ENCODE measurements at regions not wholly inside any gene's neighbourhood (a gene's known extent, or its start where the extent isn't known, plus 50 kb on each side); places are given as distances from the start of the nearest gene placed in this dataset.
"Not testable (repeated sequence)": the region's sequence is repeated elsewhere in the genome, so short reads cannot be mapped to it uniquely, and the experiment has no call there.

DNA sequence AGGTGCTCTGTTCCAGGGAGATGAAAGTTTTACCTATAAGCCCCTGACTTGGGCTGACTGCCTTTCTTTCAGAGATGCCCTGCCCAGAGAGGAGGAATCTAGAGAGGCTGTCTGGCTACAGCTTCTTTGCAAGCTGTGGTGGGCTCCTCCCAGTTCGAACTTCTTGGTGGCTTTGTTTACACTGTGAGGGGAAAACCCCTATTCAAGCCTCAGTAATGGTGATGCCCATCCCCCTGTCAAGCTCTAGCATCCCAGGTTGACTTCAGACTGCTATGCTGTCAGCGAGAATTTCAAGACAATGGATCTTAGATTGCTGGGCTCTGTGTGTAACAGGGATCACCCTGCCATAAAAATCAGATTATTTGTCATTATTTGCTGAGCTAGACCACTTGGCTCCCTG is 377.6 kb downstream of the FLRT2 start:
- no peak for FAIRE-seq

DNA sequence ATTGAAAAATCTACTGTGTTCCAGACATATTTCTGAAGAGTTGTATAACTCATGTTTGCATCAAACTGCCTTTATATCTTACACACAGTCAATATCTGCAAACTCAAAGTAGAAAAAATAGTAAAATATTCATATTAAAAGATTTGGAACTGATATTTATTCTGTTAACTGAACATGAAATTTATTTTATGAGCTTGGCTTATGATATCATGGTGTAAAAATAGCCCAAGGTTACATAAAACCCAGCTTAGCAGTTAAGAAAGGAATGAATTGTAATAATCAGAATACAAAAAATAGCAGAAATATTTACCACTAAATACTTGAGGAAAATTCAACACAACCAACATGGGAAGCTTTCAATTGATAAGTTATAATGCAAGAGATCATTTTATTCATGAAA is 367.9 kb downstream of the FLRT2 start:
- no peak for FAIRE-seq

DNA sequence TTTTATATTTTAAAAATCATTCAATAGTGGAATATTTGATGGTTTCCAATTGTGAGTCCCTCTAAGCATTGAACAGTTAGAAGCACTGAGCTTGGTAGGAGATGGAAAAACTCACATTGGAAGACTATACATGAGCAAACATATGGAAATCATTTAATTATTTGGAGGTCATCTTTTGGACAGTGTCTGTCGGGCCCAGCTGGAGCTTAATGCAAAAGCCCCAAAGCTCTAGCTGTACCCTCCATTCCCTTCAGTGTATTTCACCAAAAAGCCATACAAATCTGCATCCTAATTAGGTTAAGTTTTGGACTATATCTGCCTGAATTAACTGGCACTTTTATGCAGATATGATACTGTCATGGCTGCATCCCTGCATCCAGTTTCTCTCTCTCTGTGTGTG is 365.7 kb downstream of the FLRT2 start:
- no peak for FAIRE-seq

DNA sequence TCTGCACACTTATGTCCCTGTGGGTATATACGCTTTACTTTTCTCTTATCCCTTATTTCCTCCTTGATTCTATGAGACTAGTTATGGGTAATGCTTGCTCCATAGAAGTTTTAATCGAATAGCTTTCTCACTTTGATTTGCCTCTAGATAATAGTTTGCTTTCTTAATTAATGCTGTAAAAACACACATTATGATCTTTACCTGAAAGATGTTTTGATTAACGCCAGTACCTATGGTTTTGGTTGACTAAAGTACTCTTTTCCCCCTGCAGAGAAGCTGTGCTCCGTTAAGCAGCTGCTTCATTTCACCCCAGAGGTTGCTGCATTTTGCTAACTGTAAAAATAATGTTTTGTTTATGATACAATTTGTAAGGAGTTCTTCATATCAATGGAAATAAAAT is 362.3 kb downstream of the FLRT2 start:
- no peak for FAIRE-seq

DNA sequence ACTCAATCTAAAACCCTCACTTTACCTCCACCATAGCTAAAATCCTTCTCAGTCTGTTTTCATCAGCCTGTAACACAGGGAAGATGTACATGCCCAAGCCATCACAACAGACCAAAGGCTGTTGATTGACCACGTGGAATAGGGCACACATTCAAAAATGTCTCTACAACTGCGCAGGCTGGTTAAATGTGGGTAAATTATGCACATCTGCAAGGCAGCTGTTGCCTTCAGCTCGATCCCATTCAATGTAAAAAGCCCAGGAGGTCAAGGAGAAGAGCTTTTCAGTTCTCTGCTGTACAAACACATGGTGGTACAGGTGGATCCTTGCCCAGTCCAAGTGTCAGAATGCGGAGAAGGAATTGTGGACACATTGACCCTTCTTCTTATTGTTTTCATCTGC is 354.0 kb downstream of the FLRT2 start:
- FAIRE-seq, result no peak

DNA sequence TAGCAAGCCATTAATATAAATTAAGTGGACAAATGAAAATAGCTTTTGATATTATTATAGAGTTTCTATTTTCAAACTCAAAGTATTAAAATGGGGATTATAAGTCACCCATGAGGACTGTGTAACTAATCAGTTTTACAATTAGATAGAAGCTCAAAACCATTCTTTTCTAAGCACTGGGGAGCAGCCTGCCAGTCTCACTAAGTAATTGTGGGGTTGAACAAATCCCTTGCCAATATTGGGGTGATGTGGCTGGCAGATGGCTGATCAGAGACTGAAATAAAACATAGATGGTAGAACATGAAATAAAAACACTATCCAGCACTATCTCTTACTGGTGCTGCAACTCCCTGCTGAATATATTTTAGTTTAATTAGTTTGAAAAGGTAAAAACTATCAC is 353.2 kb downstream of the FLRT2 start:
- FAIRE-seq, result no peak

DNA sequence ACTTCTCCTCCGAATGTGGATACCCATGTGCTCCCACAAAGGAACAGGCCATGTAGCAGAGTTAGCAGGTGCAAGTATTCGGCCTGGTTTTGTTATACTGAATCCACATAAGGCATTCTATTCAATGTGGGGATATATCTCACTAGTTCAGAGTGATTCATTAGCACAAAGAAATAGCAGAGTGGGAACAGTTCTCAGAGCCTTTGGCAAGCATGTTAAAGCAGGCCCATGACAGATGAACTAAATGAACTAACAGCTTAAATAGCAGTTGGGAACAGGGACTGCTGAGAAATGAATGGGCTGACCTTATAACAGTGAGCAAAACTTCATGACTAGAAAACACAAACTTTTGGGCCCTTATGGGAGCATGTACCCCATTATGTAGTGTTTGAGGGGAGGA is 352.0 kb downstream of the FLRT2 start:
- no peak for FAIRE-seq

DNA sequence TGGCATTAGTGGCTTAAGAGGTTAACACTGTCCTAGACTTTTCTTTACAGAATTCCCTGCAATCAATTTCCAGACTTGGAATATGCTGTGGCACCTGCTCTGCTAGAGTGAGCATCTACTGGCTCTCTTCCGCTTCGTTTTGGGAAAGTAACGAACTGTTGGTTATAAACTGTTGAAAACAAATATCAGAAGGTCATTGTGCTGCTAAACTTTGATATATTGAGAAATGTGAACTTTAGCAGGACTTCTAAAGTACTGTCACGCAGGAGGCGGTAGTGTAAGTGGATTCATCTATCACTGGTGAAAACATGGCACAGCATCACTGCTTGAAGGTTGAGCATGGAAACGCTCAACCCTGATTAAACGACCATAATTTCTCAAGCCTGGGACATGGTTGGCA is 348.9 kb downstream of the FLRT2 start:
- FAIRE-seq, result no peak

DNA sequence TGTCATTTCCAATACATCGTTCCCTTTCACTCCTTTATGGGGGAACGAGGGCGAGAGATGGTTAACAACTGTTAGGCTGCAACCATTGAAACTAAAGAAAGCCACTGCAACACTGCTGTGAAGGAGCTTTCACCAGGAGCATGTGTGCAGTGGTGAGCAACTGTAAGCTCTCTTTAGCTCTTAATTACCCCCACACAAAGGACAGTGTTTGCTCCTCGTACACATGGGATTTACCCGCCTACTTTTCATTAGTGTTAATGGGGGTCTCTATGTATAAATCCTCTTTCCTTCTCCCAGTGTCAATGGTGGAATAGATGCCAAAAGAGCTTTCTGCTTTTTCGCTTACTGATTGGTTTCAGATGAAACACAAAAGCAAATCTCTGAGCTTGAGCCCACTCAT is 343.1 kb downstream of the FLRT2 start:
- FAIRE-seq, result no peak

DNA sequence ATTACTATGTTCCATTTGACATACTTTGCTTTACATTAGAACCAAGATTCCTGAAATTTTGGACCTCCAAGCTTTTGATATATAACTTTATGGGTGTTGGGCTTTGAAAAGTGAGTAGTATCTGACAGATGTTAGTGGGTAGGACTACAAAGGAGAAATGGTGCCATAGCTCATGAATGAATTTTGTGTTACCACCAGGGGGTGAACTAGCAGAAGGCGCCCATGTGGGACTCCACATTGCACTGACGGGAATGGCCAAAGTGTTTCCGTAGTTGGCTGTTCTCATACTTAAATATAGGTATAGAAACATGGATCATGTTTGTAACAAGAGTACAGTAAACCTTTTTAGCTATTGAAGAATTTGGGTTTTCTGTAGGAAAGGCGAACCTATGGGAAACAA is 337.5 kb downstream of the FLRT2 start:
- no peak for FAIRE-seq

DNA sequence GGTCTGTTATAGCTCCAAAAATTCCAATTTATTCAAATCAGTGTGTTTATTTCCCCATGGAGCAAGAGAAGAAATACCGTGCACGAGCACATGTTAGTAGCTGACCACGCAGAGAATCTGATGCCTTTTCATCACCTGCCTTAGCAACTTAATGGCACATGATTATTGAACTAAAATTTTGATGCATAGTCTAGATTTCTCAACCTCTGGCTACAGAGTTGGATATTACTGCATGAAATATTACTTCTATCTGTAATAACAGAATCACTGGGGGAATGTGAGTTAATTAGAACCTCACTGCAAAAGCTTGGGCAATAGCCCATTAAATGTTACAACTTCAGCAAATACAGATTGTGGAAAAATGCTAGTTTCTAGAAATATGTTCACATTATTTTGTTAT is 335.8 kb downstream of the FLRT2 start:
- no peak for FAIRE-seq

DNA sequence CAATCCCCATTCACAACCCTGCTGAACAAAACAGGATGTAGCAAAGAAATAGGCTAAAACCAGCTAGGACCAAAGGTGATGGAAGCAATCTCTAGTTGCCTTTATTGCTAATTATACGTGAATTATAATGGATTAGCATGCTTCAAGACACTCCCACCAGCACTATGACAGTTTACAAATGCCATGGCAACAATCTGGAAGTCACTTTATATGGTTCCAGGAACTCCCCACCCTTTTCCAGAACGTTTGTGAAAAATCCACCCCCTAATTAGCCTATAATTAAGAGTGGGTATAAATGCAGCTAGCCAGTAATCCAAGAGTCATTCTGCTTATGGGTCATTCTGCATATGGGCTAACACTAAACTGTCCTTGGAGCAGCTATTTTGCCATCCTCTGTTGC is 328.7 kb downstream of the FLRT2 start:
- FAIRE-seq, result no peak

DNA sequence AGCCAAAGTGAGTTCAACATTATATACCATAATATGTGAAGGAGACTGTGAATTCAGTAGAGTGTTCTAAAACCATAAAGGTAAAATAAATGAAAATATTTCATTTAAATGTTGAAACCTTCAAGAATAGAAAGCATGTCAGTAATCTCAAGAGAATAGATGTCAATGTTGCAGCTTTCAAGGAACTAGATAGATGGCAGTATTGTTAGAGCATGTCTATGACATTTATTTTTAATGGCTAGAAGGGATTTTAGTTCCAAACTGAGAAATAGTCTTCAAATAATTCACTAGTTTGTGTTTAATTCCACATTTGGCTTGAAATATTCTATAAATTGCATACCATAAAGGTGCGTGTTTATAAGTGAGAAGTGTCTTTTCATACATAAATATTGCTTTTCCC is 326.5 kb downstream of the FLRT2 start:
- peak; percentile 77 for FAIRE-seq

DNA sequence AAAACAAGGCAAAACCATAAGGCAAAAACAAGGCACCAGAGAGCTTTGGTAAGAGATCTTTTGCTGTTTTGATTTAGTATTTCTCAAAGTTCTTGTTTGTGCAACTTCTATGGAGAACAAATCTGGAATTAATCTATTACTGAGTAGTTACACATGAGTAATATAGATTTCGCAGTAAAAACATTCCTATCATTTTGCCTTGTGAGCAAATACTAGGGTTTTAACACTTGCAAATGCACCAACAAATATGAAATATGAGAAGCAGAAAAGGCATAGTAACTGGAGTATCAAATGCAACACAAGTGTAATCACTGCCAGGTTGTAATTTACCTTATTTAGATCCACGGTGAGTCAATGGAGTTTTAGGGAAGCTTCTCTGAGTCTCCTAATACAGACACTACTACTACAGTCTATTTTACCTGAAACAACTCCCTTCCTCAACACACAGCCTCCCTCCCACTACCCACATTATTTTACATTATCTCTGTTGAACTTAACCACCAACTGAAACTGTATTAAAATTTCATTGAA is 324.1 kb downstream of the FLRT2 start:
- FAIRE-seq, result no peak

DNA sequence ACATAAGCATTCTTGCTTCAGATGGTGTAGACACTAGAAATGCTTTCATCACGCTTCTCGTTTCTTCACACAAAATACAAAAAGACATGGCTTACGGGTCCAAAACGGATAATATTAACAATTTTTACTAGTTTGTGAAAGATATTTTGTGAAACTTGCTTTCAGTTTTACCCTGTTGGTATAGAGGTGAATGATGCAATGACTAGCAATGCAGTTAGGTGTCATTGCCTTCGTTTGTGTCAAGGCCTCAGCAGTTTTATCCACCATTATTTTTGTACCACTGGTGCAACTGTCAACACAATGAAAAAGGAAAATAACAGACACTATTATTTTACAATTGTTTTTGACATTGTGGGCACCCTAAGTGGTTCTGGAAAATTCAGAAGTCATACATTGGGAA is 323.0 kb downstream of the FLRT2 start:
- no peak for FAIRE-seq

DNA sequence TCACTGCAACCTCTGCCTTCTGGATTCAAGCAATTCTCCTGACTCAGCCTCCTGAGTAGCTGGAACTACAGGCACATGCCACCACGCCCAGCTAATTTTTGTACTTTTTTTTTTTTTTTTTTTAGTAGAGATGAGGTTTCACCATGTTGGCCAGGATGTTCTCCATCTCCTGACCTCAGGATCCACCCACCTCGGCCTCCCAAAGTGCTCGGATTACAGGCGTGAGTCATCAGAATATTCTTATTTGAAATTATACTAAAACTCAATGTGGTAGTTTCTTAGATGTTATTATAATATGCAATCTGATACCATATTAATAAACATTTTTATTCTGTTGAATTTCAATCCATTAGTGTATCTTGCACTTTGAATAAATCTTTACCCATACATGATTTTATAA is 322.2 kb downstream of the FLRT2 start:
- not testable (repeated sequence) for FAIRE-seq

DNA sequence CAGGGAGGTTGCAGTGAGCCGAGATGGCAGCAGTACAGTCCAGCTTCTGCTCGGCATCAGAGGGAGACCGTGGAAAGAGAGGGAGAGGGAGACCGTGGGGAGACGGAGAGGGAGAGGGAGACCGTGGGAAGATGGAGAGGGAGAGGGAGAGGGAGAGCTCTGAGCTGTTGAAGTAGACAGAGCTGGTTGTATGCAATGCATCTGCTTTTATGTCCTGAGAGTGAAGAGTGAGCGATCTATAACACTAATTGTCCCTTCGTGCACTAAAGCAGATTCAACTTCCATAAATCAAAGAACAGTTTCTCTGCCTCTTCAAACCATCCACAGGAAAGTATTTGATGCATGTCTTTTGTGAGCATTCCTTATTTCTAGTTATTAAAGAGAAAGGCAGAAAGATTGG is 300.6 kb downstream of the FLRT2 start:
- FAIRE-seq, result not testable (repeated sequence)

DNA sequence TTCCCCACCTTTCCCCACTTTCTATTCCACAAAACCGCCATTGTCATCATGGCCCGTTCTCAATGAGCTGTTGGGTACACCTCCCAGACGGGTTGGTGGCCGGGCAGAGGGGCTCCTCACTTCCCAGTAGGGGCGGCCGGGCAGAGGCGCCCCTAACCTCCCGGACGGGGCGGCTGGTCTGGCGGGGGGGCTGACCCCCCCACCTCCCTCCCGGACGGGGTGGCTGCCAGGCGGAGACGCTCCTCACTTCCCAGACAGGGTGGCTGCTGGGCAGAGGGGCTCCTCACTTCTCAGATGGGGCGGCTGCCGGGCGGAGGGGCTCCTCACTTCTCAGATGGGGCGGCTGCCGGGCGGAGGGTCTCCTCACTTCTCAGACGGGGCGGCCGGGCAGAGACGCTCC is 299.7 kb downstream of the FLRT2 start:
- FAIRE-seq, result not testable (repeated sequence)

DNA sequence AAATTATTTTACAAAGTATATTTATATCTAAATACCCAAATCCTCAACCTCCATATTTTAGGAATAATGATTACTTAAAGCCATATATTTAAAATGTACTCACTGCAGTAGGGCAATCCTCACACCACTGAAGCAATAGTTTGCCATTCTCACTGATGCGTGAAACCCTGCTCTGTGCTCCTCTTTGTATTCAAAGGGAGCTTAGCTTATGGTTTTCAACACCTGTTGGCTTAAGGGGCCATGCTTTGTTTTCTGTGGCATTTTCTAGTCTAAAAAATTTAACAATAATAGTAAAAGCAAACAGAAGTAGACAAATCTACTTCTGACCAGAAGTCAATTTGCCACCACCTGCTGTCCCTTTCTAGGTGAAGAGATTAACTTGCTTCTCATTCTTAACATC is 294.6 kb downstream of the FLRT2 start:
- FAIRE-seq, result no peak

DNA sequence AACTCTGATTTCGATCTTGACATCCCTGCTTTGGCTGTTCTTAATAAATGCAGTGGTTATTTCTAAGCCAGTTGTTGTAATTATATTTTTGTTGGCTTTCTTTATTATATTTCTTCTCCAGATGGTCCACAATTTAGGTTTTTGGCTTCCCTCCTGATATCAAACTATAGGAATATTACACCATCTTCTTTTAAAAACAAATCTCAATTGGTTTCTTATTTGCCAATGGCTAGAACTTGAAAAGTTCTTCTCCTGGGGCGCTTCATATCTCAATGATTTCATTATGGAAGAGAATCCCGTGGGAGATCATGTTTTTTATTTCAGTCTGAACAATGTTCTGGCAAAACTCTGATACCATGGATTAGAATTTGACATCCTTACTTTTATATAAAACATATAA is 292.3 kb downstream of the FLRT2 start:
- no peak for FAIRE-seq

DNA sequence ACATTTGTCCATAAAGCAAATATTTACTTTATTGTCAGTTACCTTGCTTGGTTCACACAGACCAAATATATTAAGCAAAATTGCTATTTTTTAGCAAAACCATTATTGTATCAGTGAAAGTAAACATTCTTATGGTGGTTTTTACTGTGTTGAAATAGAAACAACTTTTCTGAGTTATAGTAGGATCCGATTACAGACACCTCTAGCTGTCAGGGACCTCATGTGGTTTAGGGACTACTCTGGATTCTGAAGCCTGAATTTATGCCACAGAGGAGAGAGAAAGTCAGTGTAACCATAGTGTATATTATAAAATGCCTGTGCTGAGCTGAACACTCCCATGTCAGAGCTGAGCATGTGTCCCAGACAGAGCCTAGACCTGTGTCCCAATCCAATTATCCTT is 287.5 kb downstream of the FLRT2 start:
- no peak for FAIRE-seq

DNA sequence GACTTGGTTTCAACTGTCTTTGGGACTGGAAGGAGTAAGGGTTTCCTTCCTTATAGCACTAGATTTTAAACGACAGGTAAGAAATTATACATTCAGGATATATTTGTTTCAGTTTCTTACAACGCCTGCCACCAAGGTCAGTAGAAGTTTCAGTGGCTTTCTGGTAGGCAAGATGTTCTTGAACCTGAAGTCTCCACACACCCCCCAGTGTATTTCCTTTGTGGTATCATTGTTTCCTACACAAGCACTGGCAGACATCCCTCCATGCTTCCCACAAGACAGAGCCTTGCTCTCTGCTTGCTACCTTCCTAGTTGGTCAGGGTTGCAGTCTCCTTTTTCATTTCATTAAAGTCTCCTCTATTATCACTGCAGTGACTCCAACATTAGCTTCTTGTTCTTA is 283.1 kb downstream of the FLRT2 start:
- no peak for FAIRE-seq

DNA sequence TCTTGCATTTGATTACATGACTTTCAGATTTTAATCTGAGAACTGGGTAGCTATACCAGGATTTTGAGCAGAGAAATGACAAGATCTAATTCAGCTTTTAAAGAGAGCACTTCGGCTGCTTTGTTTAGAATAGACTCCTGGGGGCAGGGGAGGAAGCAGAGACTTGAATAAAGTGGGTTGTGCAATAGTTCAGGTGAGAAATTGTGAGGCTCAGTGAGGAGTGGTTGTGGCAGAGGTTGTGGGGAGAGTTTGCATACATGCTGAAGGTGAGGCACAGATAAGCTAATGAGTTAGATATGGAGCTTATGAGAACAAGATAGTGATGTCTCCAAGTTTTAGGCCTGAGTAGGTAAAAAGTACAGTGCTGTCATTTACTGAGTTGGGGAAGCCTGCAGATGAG is 281.4 kb downstream of the FLRT2 start:
- no peak for FAIRE-seq

DNA sequence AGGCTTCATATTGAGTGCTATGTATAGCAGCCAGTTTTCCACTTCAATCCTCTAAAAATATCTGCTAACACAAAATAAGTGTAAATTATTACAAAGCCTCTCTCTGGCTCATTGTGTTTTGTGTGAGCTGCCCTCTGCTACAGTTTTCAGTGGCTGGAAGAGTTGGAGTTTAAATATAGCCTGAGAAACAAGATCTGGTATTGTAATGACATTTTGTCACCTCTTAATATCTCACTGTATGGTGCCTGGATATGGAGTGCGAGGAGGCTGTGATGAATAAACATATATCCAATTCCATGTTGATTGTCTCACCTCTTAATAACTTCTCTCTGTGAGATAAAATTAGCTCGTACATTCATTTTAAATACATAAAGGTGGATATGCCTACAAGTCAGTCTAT is 269.7 kb downstream of the FLRT2 start:
- FAIRE-seq, result no peak

DNA sequence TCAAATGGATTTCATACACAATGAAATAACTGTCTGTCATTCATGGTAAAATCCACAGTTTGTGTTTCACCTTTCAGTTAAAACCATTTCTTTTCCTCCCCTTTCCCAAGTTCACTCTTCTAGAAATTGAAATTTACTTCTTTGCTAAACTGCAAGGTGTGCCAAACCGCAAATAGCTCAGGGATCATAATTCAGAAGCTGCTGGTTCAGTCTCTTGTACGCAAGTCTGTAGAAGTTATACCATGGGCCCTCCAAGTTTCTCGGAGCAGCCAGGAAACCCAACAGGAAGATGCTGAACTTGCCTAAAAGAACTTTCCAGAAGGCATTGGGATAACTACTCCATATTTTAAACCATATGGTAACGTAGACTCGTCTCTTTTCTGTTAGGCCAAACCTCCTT is 268.9 kb downstream of the FLRT2 start:
- FAIRE-seq, result no peak

DNA sequence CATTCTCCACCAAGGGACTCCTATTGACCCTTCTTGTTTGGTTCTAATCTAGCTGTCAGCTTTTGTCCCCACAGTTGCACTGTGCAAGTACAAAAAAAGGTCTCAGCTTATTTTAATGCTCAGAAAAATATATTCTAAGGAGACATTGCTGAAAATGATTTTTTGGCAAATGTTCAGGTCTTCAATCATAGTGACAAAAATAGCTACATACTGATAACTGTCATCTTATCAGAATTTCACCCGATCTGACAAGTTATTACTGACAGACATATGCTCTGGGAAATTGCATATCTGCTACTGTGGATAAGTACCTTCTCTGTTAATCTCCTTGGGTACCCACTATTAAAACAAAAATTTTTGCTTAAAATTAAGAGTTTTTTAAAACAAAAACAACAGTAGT is 263.6 kb downstream of the FLRT2 start:
- no peak for FAIRE-seq
